CD4-positive, alpha-beta T cell treated with Interleukin-10 for 1 hour (primary cell): ENCODE measurements at regions not wholly inside any gene's neighbourhood (a gene's known extent, or its start where the extent isn't known, plus 50 kb on each side); places are given as distances from the start of the nearest gene placed in this dataset.
"Not testable (repeated sequence)": the region's sequence is repeated elsewhere in the genome, so short reads cannot be mapped to it uniquely, and the experiment has no call there.

Experiments
- DNase-seq: peaks from one replicate; pipeline ENCODE4 v3.0.0-alpha.2; 2020

DNA sequence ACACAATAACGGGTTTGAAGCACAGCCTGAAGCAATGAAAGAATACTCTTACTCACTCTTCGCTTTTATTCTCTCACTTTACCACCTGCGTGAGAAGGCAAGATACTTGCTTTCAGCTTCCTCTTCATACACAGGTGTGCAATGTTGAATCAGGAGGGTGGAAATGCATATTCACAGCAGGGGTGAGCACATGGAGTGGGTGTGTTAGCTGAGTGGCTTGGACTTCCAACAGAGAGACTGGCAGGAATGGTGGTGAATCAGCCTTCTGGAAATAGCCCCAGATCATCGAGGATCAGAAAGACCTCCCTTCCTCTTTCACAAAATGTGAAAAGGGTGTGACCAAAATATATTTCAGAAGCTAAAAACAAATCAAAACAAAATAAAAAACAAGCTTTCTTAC is 521.2 kb downstream of the STIM2 start:
- DNase-seq, result no peak

DNA sequence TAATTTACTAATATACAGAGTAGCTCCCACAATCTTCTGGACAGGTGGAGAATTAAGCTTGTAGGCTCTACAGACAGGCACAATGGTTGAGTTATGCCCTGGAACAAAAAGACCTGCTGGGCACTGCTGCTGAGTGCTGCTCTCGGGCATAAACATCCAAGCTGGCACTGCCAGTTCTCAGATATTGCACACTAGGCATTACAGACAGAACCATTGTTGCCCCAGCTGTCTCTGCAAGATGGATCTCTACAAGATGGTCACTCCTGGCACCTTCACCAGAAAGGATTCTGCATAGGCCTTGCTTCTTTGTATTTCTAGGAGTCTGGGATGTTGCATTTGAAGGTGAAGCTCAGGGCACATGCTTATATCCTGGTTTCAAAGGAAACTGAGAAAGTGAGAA is 527.1 kb downstream of the STIM2 start:
- DNase-seq, result no peak

DNA sequence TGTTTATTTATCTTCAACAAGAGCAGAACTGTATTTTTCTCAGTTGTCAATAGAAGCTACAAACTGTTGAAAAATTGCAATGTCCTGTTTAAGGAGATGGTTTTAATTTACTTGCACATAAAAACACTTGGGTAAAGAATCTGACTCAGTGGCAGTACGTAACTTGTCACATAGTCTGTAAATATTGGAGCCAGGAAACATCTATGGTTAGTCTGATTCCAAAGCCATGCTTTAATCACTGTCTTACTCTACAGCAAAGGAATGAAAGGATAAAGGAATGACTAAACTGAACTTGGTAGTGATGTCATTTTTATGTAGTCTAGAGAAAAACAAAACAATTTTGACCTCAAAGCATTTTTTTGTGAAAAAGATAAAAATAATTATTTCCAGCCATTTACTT is 537.2 kb downstream of the STIM2 start:
- no peak for DNase-seq

DNA sequence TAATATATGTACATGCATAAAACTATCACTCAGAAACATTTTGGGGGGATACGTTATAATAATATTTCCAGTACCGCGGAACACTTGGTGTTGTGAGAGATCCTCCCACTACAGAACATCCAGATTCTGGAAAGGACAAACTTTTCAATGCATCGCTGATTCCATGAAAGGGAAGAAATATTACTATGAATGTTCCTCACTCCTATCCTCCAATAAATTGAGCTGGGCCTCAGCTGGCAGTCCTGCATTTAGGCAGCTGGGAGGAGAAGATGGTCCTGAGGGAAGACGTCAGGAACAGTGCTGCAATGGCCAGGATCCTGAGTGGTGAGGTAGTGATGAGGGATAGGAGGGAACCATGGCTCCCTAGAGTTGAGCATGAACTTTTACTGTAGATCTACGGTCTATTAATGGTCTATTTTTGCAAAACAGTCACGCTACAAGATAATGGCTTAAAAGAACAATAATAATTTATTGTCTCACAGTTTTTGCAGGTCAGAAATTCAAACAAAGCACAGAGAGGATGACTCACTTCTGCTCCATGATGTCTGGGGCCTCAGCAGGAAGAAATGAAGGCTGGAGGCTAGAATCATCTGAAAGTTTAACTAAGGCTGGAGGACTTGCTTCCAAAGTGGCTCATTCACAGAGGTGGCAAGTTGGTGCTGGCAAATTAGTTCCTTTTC is 538.1 kb downstream of the STIM2 start:
- no peak for DNase-seq

DNA sequence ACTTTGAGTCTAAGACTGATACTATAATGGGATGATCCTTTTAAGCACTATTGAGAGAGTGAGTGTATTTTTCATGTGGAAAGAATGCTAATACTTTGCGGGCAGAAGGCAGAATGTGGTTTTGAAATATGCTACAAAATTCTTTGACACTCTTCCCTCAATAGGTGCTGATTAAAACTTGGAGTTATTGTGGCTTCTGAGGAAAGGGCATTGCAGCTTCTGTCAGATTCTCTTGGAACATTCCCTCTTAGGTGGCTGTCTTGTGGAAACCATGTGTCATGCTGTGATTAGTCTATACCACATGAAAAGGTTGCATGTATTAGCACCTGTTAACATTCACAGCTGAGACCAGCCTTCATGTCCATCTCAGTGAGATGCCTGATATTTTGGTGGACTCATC is 547.0 kb downstream of the STIM2 start:
- no peak for DNase-seq

DNA sequence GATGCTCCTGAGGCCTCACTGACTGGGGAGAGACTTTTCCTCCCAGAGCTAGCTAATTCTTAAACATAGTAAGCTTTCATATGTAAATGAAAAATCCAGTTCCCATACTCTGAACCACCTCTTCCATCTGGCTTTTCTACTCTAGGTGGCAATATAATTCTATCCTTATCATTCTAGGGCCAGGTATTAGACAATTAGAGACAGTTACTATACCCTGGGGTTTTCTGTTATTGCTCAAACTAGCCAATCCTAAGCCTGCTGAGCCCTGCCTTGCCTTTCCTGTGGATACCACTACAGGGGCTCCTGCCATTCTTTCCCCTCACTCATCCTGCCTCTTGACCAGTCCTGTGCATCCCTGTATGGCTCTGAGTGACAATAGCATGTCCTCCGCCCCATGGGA is 552.0 kb downstream of the STIM2 start:
- DNase-seq, result no peak

DNA sequence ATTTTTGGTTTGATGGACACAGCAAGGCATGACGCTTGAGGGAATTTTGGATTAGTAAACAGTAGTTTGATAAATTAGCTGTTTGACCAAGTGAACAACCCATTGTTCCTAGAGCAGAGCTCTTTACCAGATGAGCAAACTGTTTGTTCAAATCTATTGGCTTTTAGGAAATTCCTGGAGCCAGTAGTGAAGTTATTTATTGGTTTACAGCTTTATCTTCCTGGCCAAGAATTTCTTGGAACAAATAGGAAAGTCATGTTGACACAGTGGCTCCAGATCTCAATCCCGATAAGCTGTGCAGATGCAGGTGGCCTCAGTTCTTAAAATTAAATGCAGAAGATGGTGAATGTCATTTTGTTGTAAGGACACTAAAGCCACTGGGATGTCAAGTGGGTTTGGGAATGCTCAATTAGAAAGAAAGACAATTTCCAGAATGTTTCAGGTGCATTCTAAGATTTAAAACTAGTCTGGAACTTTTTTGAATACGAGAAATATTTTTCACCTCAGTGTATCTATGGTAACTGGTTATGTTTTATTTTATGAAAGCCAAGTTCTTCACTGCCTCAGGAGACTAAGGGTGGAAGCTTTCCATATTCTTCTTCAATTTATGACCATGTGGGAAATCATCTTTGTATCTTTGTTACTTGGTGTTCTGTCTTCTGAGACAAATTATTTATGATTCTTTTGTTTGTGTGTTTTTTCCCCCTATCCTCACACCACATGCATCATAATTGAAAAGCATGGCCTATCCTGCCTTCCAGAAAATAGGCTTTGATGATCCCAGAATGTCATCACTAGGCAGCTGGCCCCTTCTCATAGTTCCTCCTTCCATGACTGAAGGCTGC is 554.5 kb downstream of the STIM2 start:
- DNase-seq, result no peak

DNA sequence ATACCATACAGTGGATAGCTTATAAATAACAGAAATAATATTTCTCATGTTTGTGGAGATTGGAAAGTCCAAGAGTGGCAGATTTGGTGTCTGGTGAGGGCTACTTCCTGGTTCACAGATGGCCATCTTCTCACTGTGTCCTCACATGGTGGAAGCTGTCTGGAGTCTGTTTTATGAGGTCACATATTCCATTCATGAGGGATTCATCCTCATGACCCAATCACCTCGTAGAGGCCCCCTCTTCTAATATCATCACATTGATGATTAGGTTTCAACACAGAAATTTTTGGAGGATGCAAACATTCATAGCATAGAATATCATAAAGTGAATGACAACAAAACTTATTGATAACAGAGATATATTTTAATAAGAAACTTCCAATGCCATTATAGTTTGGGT is 568.0 kb downstream of the STIM2 start:
- DNase-seq, result no peak

DNA sequence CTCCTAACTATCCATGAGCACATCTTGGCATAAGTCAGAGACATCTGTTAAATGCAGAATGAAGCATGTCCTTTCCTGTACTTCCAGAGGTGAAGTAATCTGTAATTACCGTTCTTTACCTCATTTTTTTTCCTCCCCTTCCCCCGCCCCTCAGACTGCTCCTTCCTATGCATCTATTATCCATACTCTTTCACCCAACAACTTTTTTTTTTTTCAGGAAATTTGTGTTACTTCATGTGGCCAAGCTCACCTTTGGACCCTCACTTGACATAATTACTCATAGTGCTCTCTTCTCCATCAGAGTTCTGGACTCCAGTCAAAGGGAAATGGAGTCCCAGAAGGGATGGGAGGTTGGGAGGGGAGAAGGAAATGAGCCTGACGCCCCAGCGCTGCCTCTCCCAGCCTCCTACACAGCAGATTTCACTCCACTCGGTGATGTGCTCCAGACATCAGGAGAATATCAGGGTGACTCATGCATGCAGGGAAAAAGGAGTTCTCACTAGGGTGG is 568.8 kb downstream of the STIM2 start:
- DNase-seq, result no peak

DNA sequence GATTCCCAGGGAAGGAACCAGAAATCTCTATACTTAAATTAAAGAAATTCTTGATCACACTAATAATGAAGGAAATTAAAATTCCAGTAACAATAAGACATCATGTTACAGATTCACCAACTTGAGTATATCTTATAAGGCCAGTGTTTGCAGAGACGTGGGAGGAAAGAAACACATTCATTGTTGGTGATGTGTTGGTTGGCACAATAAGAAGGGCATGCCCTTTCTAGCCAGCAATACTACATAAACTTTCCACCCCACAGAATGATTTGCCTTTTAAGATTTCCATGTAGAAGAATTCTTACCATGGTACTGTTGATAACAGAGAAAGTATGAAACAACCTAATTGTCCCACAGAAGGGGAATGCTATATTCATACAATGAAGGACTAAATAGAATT is 581.5 kb downstream of the STIM2 start:
- DNase-seq, result no peak

DNA sequence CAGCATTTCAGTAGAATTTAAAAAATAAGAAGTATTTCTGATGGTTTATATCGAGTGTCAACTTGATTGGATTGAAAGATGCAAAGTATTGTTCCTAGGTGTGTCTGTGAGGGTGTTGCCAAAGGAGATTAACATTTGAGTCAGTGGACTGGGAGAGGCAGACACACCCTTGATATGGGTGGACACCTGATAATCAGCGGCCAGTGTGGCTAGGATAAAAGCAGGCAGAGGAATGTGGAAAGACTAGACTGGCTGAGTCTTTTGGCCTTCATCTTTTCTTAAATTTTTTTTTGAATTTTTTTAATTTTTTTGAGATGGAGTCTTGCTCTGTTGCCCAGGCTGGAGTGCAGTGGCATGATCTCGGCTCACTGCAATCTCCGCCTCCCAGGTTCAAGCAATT is 582.0 kb downstream of the STIM2 start:
- not testable (repeated sequence) for DNase-seq

DNA sequence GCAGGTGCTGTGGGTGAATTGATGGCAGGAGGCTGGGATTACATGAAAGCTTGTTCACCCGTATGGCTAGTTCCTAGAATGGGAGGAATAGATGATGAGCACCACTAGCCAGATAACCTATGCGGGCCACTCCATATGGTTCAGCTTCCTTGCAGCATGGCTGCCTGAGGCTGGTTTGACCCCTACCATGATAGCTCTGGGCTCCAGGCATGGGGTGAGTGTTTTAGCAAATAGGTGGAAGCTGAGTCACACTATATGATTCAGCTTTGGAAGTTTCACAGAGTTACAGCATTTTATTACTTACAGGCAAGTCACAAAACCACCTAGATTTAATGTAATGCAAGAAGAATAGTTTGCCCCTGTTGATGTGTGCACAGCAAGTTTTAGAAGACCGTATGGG is 603.2 kb downstream of the STIM2 start:
- no peak for DNase-seq

DNA sequence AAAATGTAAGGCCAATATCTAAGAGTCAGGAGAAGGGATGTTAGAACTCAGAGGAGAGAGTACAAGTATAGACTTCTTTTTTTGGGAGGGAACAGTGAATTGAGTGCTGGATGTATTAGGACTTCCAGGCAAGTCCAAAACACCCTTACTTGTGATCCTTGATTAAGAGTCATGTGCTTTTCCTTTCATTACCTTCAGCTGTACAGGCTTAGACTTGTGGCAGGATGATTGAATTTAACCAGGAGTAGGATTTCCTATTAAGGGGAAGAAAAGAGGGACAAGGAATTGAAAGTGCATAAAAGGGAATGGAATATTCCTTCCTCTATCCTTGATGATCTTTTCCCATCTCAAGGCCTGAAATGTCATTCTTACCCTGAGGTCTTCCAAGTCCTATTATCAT is 606.7 kb downstream of the STIM2 start:
- no peak for DNase-seq

DNA sequence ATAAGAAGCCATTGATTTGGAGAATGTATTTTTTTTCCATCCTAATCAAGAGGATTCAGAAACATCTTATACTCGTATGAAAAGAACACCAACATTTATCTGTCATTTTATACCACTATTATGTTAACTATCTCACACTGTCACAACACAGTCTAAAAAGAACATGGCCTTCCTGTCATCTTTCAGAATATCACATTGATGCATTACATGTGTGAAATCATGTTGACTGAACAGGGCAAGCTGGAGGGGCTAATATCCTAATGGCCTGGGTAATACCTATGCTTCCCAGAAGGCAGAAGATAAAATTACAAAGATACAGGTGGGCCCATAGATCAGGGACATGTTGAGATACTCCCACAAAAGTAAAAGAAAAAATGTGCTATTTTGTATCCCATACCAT is 611.7 kb downstream of the STIM2 start:
- DNase-seq, result no peak

DNA sequence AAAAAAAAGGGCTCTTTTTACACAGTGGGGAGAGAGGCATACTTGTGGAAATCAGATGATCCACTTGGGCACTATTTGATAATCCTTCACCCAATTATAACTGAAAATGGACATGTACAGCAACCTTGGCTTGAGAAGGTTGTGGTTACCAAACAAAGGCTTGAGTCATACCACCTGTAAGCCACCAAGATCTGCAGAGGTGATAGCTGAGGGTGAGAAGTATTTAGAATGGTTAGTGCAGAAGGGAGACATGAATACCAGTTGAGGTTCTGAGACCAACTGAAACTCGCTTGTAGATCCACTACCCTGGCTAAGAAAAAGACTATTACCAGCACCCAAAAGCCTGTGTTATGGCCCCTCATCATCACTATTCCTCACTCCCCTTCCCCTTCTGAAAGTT is 614.0 kb downstream of the STIM2 start:
- DNase-seq, result no peak

DNA sequence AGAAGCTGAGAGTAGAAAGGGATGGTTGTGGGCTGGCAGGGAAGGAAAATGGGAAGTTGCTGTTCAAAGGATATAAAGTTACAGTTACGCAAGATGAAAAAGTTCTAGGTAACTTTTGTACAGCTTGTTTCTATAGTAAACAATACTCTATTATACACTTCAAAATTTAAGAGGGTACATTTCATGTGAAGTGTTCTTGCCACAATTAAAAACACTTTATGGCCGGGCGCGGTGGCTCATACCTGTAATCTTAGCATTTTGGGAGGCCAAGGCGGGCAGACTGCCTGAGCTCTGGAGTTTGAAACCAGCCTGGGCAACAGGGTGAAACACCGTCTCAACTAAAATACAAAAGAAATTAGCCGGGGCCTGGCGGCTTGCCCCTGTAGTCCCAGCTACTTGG is 623.6 kb downstream of the STIM2 start:
- no peak for DNase-seq

DNA sequence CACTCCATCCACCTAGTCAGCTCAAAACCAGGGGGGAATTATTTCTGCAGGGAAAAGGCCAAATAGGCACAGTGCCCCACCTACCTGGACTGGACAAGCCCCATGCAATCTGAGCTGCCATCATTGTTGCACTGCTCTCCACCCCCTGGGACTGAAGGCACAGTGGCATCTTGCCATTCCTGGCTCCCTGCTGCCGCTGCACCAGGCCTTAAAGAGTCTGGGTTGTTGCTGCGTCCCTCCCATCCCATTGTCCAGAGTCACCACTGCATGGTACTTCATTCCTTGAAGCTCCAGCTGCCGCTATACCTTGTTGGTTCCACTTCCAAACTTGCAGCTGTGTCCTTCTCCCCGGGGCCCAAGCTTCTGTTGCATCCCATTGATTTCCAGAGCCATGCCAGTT is 629.7 kb downstream of the STIM2 start:
- no peak for DNase-seq

DNA sequence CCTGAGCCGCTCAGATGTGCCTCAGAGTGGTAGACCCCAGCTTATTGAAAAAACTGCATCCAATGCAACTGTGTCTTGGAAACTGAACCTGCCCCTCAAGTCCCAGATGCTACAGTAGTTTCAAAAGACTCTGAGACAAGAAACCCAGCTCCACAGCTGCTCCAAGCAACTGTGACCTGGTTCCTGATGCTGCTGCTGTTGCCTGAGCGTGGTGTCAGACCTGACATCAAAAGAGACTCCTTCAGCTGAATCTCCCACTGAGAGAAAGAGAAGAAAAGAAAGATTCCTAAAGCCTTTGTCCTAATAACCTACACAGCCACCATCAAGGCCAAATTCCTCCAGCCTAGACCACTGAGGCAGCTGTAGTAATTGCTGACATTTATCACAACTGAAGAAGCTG is 630.1 kb downstream of the STIM2 start:
- no peak for DNase-seq

DNA sequence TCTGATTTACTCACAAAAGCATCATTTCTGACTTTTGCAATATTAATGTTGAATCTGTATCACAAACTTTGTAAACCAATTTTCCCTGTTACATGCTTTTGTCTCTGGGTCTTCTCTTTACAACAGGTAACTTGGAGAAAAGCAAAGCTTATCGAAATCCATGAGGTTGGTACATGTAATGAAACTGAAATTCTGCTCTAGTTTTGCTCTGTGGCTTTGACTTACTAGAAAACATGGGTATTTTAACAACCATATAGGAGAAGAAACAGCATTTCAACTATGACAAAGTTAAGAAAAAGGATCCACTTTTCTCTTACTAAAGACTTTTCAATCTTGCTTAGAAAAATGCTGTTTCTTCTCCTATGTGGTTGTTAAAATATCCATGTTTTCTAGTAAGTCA is 645.8 kb downstream of the STIM2 start:
- no peak for DNase-seq

DNA sequence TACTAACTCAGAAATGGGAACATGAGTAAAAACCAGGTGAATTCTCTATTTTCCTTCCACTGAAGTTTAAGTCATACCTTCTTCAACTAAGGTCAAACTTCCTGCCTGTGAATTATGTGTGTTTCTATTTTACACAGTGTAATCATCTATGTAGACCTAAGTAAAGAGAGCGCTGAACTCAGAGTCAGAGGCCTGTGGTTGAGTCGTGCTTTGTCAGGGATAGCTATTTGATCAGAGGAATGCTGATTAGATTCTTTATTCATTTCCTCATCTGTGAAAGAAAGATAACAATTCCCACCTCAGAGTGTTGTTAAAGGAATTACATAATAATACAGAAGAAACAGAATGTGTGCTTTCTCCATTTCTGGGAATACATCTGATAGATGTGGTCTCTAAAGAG is 654.1 kb downstream of the STIM2 start:
- no peak for DNase-seq

DNA sequence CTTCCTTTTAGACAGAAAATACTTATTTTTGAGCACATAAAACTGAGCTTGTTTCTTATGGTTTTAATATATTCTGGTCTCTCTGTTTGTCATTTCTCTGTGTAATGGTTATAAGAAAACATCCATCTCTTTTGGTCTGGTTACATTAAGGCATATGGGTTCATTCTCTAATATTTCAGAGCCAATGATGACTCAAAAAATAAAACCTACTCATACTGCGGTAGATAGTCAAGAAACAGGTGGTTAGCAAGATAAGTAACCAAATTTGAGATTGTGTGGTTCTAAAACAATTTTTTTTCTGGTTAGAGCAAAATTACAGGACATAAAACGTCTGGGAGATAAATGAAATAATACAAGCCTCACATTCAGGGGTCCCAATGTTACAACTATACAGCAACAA is 654.5 kb downstream of the STIM2 start:
- no peak for DNase-seq

DNA sequence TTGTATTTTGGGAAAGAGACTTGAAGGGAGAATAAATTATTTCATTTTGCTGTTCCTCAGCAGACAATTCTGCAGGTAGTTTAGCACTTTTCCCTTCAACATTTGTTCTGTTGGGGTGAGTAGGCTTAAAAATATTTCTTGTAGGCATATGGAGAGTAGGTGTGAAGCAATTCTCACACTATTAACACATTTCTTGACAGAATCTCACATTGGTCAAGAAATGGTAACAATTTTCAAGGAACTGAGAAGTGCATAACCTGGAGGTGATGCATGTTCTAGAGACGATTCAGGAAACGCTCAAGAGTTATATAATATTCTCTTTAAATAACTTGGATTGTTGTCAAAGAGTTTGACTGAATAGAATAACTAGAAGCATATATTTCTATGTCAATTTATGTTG is 658.2 kb downstream of the STIM2 start:
- DNase-seq, result no peak

DNA sequence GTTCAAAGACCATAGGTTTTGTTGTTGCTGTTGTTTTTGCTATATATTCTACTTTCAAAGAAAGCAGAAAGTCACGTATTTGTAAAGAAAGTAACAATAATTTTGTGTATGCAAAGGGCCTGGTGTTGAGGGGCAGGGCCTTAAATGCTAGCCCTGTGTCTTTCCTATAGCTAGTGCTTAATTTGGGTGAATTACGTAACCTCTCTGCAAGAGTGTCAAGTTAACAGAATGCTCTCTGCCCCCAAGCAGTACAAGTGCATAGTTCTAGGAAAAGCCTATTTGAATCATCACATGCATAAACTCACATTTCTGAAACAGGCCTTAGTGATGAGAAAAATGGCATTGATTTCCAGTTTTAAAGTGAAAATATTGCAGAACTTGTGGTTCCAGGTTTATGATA is 663.6 kb downstream of the STIM2 start:
- DNase-seq, result no peak

DNA sequence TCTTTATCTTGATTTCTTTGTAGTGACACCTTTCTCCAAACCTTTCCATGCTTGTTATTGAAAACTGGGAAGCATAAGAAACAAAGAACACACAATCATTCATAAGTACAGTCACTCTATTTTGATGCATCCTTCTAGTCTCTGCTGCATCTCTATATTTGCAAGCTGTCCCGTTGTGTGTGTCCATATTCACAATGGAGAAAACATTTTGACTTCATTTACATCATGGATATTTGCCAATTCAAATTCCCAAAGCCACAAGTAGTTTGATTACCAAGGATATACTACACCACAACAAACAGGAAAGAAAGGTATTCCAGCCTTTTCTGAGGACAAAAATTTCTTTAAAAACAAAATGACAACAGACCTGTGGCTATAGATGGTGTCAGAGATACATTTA is 673.8 kb downstream of the STIM2 start:
- DNase-seq, result no peak
